Trophoblast cell (in vitro differentiated cells and primary cell): ENCODE measurements at regions not wholly inside any gene's neighbourhood (a gene's known extent, or its start where the extent isn't known, plus 50 kb on each side); places are given as distances from the start of the nearest gene placed in this dataset.

Experiments
- DNase-seq, 2 donors: peaks; one replicate each; pipeline ENCODE4 v3.0.0-alpha.2; 2016
- H2AFZ ChIP-seq: 2 replicates; pipeline ENCODE4 v1.6.1; 2013; ENCODE audit warnings: low read length, moderate library complexity, mild to moderate bottlenecking; ENCODE audit not compliant: insufficient read depth, poor library complexity
- H2AK5ac ChIP-seq: 2 replicates; pipeline ENCODE4 v1.6.1; 2013; ENCODE audit warnings: mild to moderate bottlenecking, low read length
- H2BK120ac ChIP-seq: 2 replicates; pipeline ENCODE4 v1.6.1; 2013; ENCODE audit warnings: low read length, mild to moderate bottlenecking, moderate library complexity; ENCODE audit not compliant: insufficient read depth, poor library complexity
- H2BK12ac ChIP-seq: 2 replicates; pipeline ENCODE4 v1.6.1; 2013; ENCODE audit warnings: mild to moderate bottlenecking, low read length, moderate library complexity
- H2BK5ac ChIP-seq: 2 replicates; pipeline ENCODE4 v1.6.1; 2013; ENCODE audit warnings: low read length, low read depth, moderate library complexity, mild to moderate bottlenecking; ENCODE audit not compliant: poor library complexity
- H3K14ac ChIP-seq: 2 replicates; pipeline ENCODE4 v1.6.1; 2013; ENCODE audit warnings: mild to moderate bottlenecking, low read length
- H3K18ac ChIP-seq: 2 replicates; pipeline ENCODE4 v1.6.1; 2013; ENCODE audit warnings: mild to moderate bottlenecking, low read length
- H3K23ac ChIP-seq: 2 replicates; pipeline ENCODE4 v1.6.1; 2013; ENCODE audit warnings: low read length
- H3K27ac ChIP-seq: 2 replicates; pipeline ENCODE4 v1.5.1; 2013; ENCODE audit warnings: low read depth, mild to moderate bottlenecking, inconsistent platforms, low read length, moderate library complexity
- H3K27me3 ChIP-seq: 2 replicates; pipeline ENCODE4 v1.6.1; 2013; ENCODE audit warnings: inconsistent platforms, mild to moderate bottlenecking, low read length, moderate library complexity; ENCODE audit not compliant: insufficient read depth
- H3K36me3 ChIP-seq, 2 experiments: 1 replicate in 1 of 2; 2 replicates in 1 of 2; pipeline ENCODE4 v1.6.1; 2013; ENCODE audit warnings: low read length in 2 of 2, mild to moderate bottlenecking in 2 of 2, moderate library complexity in 1 of 2; ENCODE audit not compliant: insufficient read depth in 2 of 2, control insufficient read depth in 1 of 2
- H3K4ac ChIP-seq: 2 replicates; pipeline ENCODE4 v1.6.1; 2013; ENCODE audit warnings: low read depth, mild to moderate bottlenecking, low read length, moderate library complexity
- H3K4me1 ChIP-seq, 2 experiments: 1 replicate in 1 of 2; 2 replicates in 1 of 2; pipeline ENCODE4 v1.6.1; 2013; ENCODE audit warnings: low read length in 2 of 2, mild to moderate bottlenecking in 2 of 2, moderate library complexity in 1 of 2; ENCODE audit not compliant: insufficient read depth in 2 of 2, control insufficient read depth in 1 of 2
- H3K4me2 ChIP-seq: 2 replicates; pipeline ENCODE4 v1.6.1; 2013; ENCODE audit warnings: inconsistent platforms, mild to moderate bottlenecking, low read length, moderate library complexity
- H3K4me3 ChIP-seq: 2 replicates; pipeline ENCODE4 v1.5.1; 2013; ENCODE audit warnings: mild to moderate bottlenecking, low read depth, low read length, inconsistent platforms
- H3K79me1 ChIP-seq: one replicate; pipeline ENCODE4 v1.6.1; 2013; ENCODE audit warnings: low read length
- H3K79me2 ChIP-seq: 2 replicates; pipeline ENCODE4 v1.6.1; 2013; ENCODE audit warnings: low read length, mild to moderate bottlenecking; ENCODE audit not compliant: control insufficient read depth, insufficient read depth, poor library complexity
- H3K9ac ChIP-seq: 2 replicates; pipeline ENCODE4 v1.6.1; 2013; ENCODE audit warnings: mild to moderate bottlenecking, low read length
- H3K9me3 ChIP-seq: 2 replicates; pipeline ENCODE4 v1.6.1; 2013; ENCODE audit warnings: low read depth, mild to moderate bottlenecking, control low read depth, inconsistent platforms, low read length; ENCODE audit not compliant: insufficient read depth
- H4K12ac ChIP-seq: 2 replicates; pipeline ENCODE4 v1.6.1; 2013; ENCODE audit warnings: low read depth, mild to moderate bottlenecking, low read length, moderate library complexity
- H4K8ac ChIP-seq: 2 replicates; pipeline ENCODE4 v1.6.1; 2013; ENCODE audit warnings: low read depth, mild to moderate bottlenecking, low read length, moderate library complexity
- H4K91ac ChIP-seq: one replicate; pipeline ENCODE4 v1.6.1; 2013; ENCODE audit warnings: low read depth, mild to moderate bottlenecking, low read length, moderate library complexity
- WGBS: extraction: QIAGEN DNeasy Blood & Tissue Kit; methylation state at CpG from one replicate; pipeline ENCODE4 v1.1.7; 2013; ENCODE audit warnings: missing lambda C conversion rate; ENCODE audit not compliant: insufficient read length, insufficient coverage; ENCODE audit errors: extremely low coverage; 5-methylcytosine and 5-hydroxymethylcytosine counted together

GRCh38 chr1:191648939-191649338, 509.3 kb upstream of the RGS18 start:
- no peak overlapping the region for H4K8ac ChIP-seq
- no peak overlapping the region for H2AFZ ChIP-seq
- H3K9me3 ChIP-seq = no peaks in the 10 kb centered on the region
- no peak overlapping the region for H2AK5ac ChIP-seq
- H3K9ac ChIP-seq = no peak overlapping the region
- no peak overlapping the region for H2BK12ac ChIP-seq
- no peak for DNase-seq
- no peak overlapping the region for H2BK5ac ChIP-seq
- H3K4me2 ChIP-seq = no peak overlapping the region
- H3K36me3 ChIP-seq = no peaks in the 10 kb centered on the region
- H3K23ac ChIP-seq = no peak overlapping the region
- no peaks in the 10 kb centered on the region for H3K79me2 ChIP-seq
- no peaks in the 10 kb centered on the region for H3K79me1 ChIP-seq
- no peak overlapping the region for H3K4me3 ChIP-seq
- no peaks in the 10 kb centered on the region for H3K27me3 ChIP-seq
- H4K12ac ChIP-seq = no peak overlapping the region
- H3K4ac ChIP-seq = no peak overlapping the region
- no peak overlapping the region for H3K14ac ChIP-seq
- no peak overlapping the region for H3K27ac ChIP-seq
- no peak overlapping the region for H2BK120ac ChIP-seq
- H3K18ac ChIP-seq = no peak overlapping the region
- WGBS = no CpG with 5 or more reads among the region's 2 CpGs
- H3K4me1 ChIP-seq = no peaks in the 10 kb centered on the region
- no peak overlapping the region for H4K91ac ChIP-seq

GRCh38 chr1:191662051-191662450, 496.2 kb upstream of the RGS18 start:
- no peak overlapping the region for H3K4me3 ChIP-seq
- H4K12ac ChIP-seq = no peak overlapping the region
- no peak overlapping the region for H3K4ac ChIP-seq
- no peaks in the 10 kb centered on the region for H3K9me3 ChIP-seq
- H3K14ac ChIP-seq = no peak overlapping the region
- H3K27me3 ChIP-seq = no peaks in the 10 kb centered on the region
- no peaks in the 10 kb centered on the region for H3K79me1 ChIP-seq
- H2BK12ac ChIP-seq = no peak overlapping the region
- H3K18ac ChIP-seq = no peak overlapping the region
- no peak overlapping the region for H3K23ac ChIP-seq
- H4K8ac ChIP-seq = no peak overlapping the region
- WGBS = no CpG with 5 or more reads among the region's 1 CpG
- H3K27ac ChIP-seq = no peak overlapping the region
- no peaks in the 10 kb centered on the region for H3K79me2 ChIP-seq
- no peak overlapping the region for H2AFZ ChIP-seq
- H2BK120ac ChIP-seq = no peak overlapping the region
- no peak for DNase-seq
- no peak overlapping the region for H3K4me2 ChIP-seq
- H2BK5ac ChIP-seq = no peak overlapping the region
- no peak overlapping the region for H3K9ac ChIP-seq
- no peak overlapping the region for H4K91ac ChIP-seq
- no peak overlapping the region for H2AK5ac ChIP-seq
- no peaks in the 10 kb centered on the region for H3K36me3 ChIP-seq
- H3K4me1 ChIP-seq = no peaks in the 10 kb centered on the region

DNA sequence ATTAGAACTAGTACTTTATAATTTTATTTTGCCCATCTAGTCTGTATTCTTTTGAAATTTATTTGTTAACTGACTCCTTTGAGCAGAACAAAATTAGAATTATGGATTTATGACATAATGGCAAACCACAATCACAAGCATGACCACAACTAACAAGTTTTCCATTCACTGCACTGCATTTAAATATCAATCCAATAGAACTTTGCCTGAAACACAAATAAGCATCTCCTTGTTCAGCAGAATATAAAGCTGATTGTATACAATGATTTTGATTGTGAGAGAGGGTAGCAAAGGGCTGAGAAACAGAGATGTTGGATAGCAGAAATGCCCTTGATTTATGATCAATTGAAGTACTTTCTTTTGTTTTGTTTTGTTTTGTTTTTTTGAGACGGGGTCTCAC, 495.5 kb upstream of the RGS18 start:
- Histone ChIP-seq H3K27ac (no peak overlapping the region), H2BK5ac (no peak overlapping the region), H3K79me1 (no peaks in the 10 kb centered on the region), H2AFZ (no peak overlapping the region), H3K18ac (no peak overlapping the region), H3K4me2 (no peak overlapping the region), H3K14ac (no peak overlapping the region), H3K4ac (no peak overlapping the region), H3K9me3 (no peaks in the 10 kb centered on the region), H2AK5ac (no peak overlapping the region), H3K4me1 (no peaks in the 10 kb centered on the region), H3K4me3 (no peak overlapping the region), H4K12ac (no peak overlapping the region), H3K23ac (no peak overlapping the region), H4K8ac (no peak overlapping the region), H3K79me2 (no peaks in the 10 kb centered on the region), H2BK120ac (no peak overlapping the region), H2BK12ac (no peak overlapping the region), H3K27me3 (no peaks in the 10 kb centered on the region), H3K36me3 (no peaks in the 10 kb centered on the region), H3K9ac (no peak overlapping the region), H4K91ac (no peak overlapping the region)
- DNase-seq = no peak
- no CpG with 5 or more reads among the region's 1 CpG for WGBS

- Histone ChIP-seq H3K79me1 (no peaks in the 10 kb centered on the region), H3K4ac (no peak overlapping the region), H2BK12ac (no peak overlapping the region), H3K4me1 (no peaks in the 10 kb centered on the region), H3K4me3 (no peak overlapping the region), H3K14ac (no peak overlapping the region), H3K27ac (no peak overlapping the region), H3K9me3 (no peaks in the 10 kb centered on the region), H3K4me2 (no peak overlapping the region), H4K91ac (no peak overlapping the region), H2AK5ac (no peak overlapping the region), H3K9ac (no peak overlapping the region), H4K12ac (no peak overlapping the region), H3K36me3 (no peaks in the 10 kb centered on the region), H3K23ac (no peak overlapping the region), H3K79me2 (no peaks in the 10 kb centered on the region), H2BK5ac (no peak overlapping the region), H3K18ac (no peak overlapping the region), H3K27me3 (no peaks in the 10 kb centered on the region), H2BK120ac (no peak overlapping the region), H2AFZ (no peak overlapping the region), H4K8ac (no peak overlapping the region)
- DNase-seq = no peak
- WGBS = no CpG with 5 or more reads among the region's 5 CpGs
Measured at GRCh38 chr1:191668525-191668924, 489.7 kb upstream of the RGS18 start.
